Stomach smooth muscle (tissue), 2 donors: ENCODE measurements at regions not wholly inside any gene's neighbourhood (a gene's known extent, or its start where the extent isn't known, plus 50 kb on each side); places are given as distances from the start of the nearest gene placed in this dataset.

ENCODE experiments used
- H3K27ac ChIP-seq: one replicate; pipeline ENCODE4 v1.7.0; 2013; ENCODE audit warnings: mild to moderate bottlenecking, low read length, inconsistent platforms
- H3K27me3 ChIP-seq, 2 donors: one replicate each; pipeline ENCODE4 v1.7.0; 2013; ENCODE audit warnings: low read length in 2 of 2; ENCODE audit not compliant: insufficient read depth in 2 of 2, control insufficient read depth in 1 of 2
- H3K36me3 ChIP-seq, 2 donors: one replicate each; pipeline ENCODE4 v1.7.0; 2013; ENCODE audit warnings: low read length in 2 of 2; ENCODE audit not compliant: control insufficient read depth in 2 of 2, insufficient read depth in 2 of 2
- H3K4me1 ChIP-seq: one replicate; pipeline ENCODE4 v1.7.0; 2013; ENCODE audit warnings: low read length; ENCODE audit not compliant: control insufficient read depth, insufficient read depth
- H3K4me3 ChIP-seq, 2 donors: one replicate each; pipeline ENCODE4 v1.7.0; 2013; ENCODE audit warnings: low read length in 2 of 2
- H3K9ac ChIP-seq, 2 donors: one replicate each; pipeline ENCODE4 v1.7.0; 2013; ENCODE audit warnings: low read length in 2 of 2, mild to moderate bottlenecking in 1 of 2
- H3K9me3 ChIP-seq, 2 donors: one replicate each; pipeline ENCODE4 v1.7.0; 2013; ENCODE audit warnings: low read length in 2 of 2; ENCODE audit not compliant: control insufficient read depth in 2 of 2
- donor health status: healthy.
- donor health status: Pancreatic carcinoma.

- no peak overlapping the region for H3K27ac ChIP-seq
- H3K9me3 ChIP-seq = no peaks in the 10 kb centered on the region
- no peaks in the 10 kb centered on the region for H3K4me1 ChIP-seq
- H3K4me3 ChIP-seq = no peak overlapping the region
- H3K27me3 ChIP-seq = no peaks in the 10 kb centered on the region
- H3K9ac ChIP-seq = no peak overlapping the region
- no peaks in the 10 kb centered on the region for H3K36me3 ChIP-seq
Measured at GRCh38 chr15:31255732-31256377, 70.8 kb upstream of the KLF13 start.

GRCh38 chr15:31256378-31257265 lies 70.0 kb upstream of the KLF13 start:
- no peaks in the 10 kb centered on the region for H3K36me3 ChIP-seq
- H3K27me3 ChIP-seq = no peaks in the 10 kb centered on the region
- H3K4me1 ChIP-seq = no peaks in the 10 kb centered on the region
- H3K27ac ChIP-seq = no peak overlapping the region
- no peak overlapping the region for H3K4me3 ChIP-seq
- no peak overlapping the region for H3K9ac ChIP-seq
- H3K9me3 ChIP-seq = no peaks in the 10 kb centered on the region

- Histone ChIP-seq H3K4me3 (no peak overlapping the region), H3K27ac (no peak overlapping the region), H3K36me3 (no peaks in the 10 kb centered on the region), H3K4me1 (no peaks in the 10 kb centered on the region), H3K9me3 (no peaks in the 10 kb centered on the region), H3K27me3 (no peaks in the 10 kb centered on the region), H3K9ac (no peak overlapping the region)
Measured at GRCh38 chr15:31257286-31257685, 69.3 kb upstream of the KLF13 start.

- Histone ChIP-seq H3K9ac (no peak overlapping the region), H3K27me3 (no peaks in the 10 kb centered on the region), H3K9me3 (no peaks in the 10 kb centered on the region), H3K4me3 (no peak overlapping the region), H3K4me1 (no peaks in the 10 kb centered on the region), H3K27ac (no peak overlapping the region), H3K36me3 (no peaks in the 10 kb centered on the region)
Measured at GRCh38 chr15:31258260-31258659, 68.4 kb upstream of the KLF13 start.

- H3K9ac ChIP-seq = no peak overlapping the region
- H3K9me3 ChIP-seq = no peaks in the 10 kb centered on the region
- no peaks in the 10 kb centered on the region for H3K36me3 ChIP-seq
- no peaks in the 10 kb centered on the region for H3K27me3 ChIP-seq
- no peak overlapping the region for H3K27ac ChIP-seq
- no peak overlapping the region for H3K4me3 ChIP-seq
- H3K4me1 ChIP-seq = peaks cover 11% of the 10 kb centered on the region
Measured at GRCh38 chr15:31259562-31260252, 66.9 kb upstream of the KLF13 start.

- no peaks in the 10 kb centered on the region for H3K9me3 ChIP-seq
- H3K4me1 ChIP-seq = peaks cover 15% of the 10 kb centered on the region
- H3K36me3 ChIP-seq = no peaks in the 10 kb centered on the region
- no peak overlapping the region for H3K9ac ChIP-seq
- no peak overlapping the region for H3K27ac ChIP-seq
- H3K4me3 ChIP-seq = no peak overlapping the region
- H3K27me3 ChIP-seq = no peaks in the 10 kb centered on the region
Measured at GRCh38 chr15:31260646-31261265, 65.9 kb upstream of the KLF13 start.

- no peaks in the 10 kb centered on the region for H3K27me3 ChIP-seq
- no peaks in the 10 kb centered on the region for H3K36me3 ChIP-seq
- H3K4me3 ChIP-seq = no peak overlapping the region
- no peaks in the 10 kb centered on the region for H3K9me3 ChIP-seq
- H3K9ac ChIP-seq = no peak overlapping the region
- no peak overlapping the region for H3K27ac ChIP-seq
- peaks cover 15% of the 10 kb centered on the region for H3K4me1 ChIP-seq
Measured at GRCh38 chr15:31261266-31262142, 65.1 kb upstream of the KLF13 start.

- peaks cover 18% of the 10 kb centered on the region for H3K4me1 ChIP-seq
Measured at GRCh38 chr15:31262143-31262530, 64.5 kb upstream of the KLF13 start.

GRCh38 chr15:31262901-31263671 lies 63.5 kb upstream of the KLF13 start:
- Histone ChIP-seq H3K4me3 (no peak overlapping the region), H3K9me3 (no peaks in the 10 kb centered on the region), H3K4me1 (peaks cover 18% of the 10 kb centered on the region), H3K36me3 (no peaks in the 10 kb centered on the region), H3K27ac (no peak overlapping the region), H3K27me3 (no peaks in the 10 kb centered on the region), H3K9ac (no peak overlapping the region)

More at GRCh38 chr15:31262143-31262530, 64.5 kb upstream of the KLF13 start:
- no peak overlapping the region for H3K27ac ChIP-seq
- H3K27me3 ChIP-seq = no peaks in the 10 kb centered on the region
- H3K9me3 ChIP-seq = no peaks in the 10 kb centered on the region
- no peak overlapping the region for H3K9ac ChIP-seq
- no peaks in the 10 kb centered on the region for H3K36me3 ChIP-seq
- no peak overlapping the region for H3K4me3 ChIP-seq
